Astrocyte (in vitro differentiated cells and primary cell): ENCODE measurements at regions not wholly inside any gene's neighbourhood (a gene's known extent, or its start where the extent isn't known, plus 50 kb on each side); places are given as distances from the start of the nearest gene placed in this dataset.

Source experiments
- DNase-seq: peaks from one replicate; pipeline ENCODE4 v3.0.0-alpha.2; 2010; ENCODE audit warnings: low read depth
- FAIRE-seq: peaks from 2 replicates; lab custom pipeline; 2011; peaks lifted over from hg19 to GRCh38; lab: Jason Lieb, UNC
- H2AFZ ChIP-seq: 2 replicates; pipeline ENCODE4 v1.6.0; 2012; ENCODE audit warnings: low read depth, low read length, inconsistent platforms
- H3K27ac ChIP-seq: 2 replicates; pipeline ENCODE4 v1.5.1; 2011; ENCODE audit warnings: low read depth, low read length, inconsistent platforms
- H3K27me3 ChIP-seq: 2 replicates; pipeline ENCODE4 v1.6.0; 2011; ENCODE audit warnings: low read length, inconsistent platforms; ENCODE audit not compliant: insufficient read depth
- H3K36me3 ChIP-seq: 2 replicates; pipeline ENCODE4 v1.5.1; 2011; ENCODE audit warnings: low read length, inconsistent platforms; ENCODE audit not compliant: insufficient read depth
- H3K4me1 ChIP-seq: 2 replicates; pipeline ENCODE4 v1.5.1; 2011; ENCODE audit warnings: low read length, inconsistent platforms; ENCODE audit not compliant: insufficient read depth
- H3K4me2 ChIP-seq: 2 replicates; pipeline ENCODE4 v1.6.0; 2012; ENCODE audit warnings: low read length, inconsistent platforms
- H3K4me3 ChIP-seq: 2 replicates; pipeline ENCODE4 v1.5.1; 2011; ENCODE audit warnings: low read depth, mild to moderate bottlenecking, low read length, inconsistent platforms; ENCODE audit not compliant: insufficient read depth
- H3K79me2 ChIP-seq: 2 replicates; pipeline ENCODE4 v1.6.0; 2012; ENCODE audit warnings: mild to moderate bottlenecking, low read length, inconsistent platforms; ENCODE audit not compliant: insufficient read depth
- H3K9ac ChIP-seq: 2 replicates; pipeline ENCODE4 v1.6.0; 2012; ENCODE audit warnings: mild to moderate bottlenecking, low read length, inconsistent platforms
- H3K9me3 ChIP-seq: 2 replicates; pipeline ENCODE4 v1.5.1; 2012; ENCODE audit warnings: low read depth, mild to moderate bottlenecking, low read length, inconsistent platforms; ENCODE audit not compliant: insufficient read depth
- H4K20me1 ChIP-seq: 2 replicates; pipeline ENCODE4 v1.6.0; 2012; ENCODE audit warnings: low read length, inconsistent platforms; ENCODE audit not compliant: insufficient read depth
- H3K27ac Mint-ChIP-seq: one replicate; pipeline ENCODE4 v1.8.0; 2021; ENCODE audit warnings: mild to moderate bottlenecking, mixed read lengths; ENCODE audit not compliant: unreplicated experiment
- H3K27me3 Mint-ChIP-seq: one replicate; pipeline ENCODE4 v1.8.0; 2021; ENCODE audit warnings: low read depth, mixed read lengths; ENCODE audit not compliant: unreplicated experiment
- H3K36me3 Mint-ChIP-seq: one replicate; pipeline ENCODE4 v1.8.0; 2021; ENCODE audit warnings: low read depth, mixed read lengths; ENCODE audit not compliant: unreplicated experiment
- H3K4me1 Mint-ChIP-seq: one replicate; pipeline ENCODE4 v1.8.0; 2021; ENCODE audit warnings: low read depth, mixed read lengths; ENCODE audit not compliant: unreplicated experiment
- H3K4me3 Mint-ChIP-seq: one replicate; pipeline ENCODE4 v1.8.0; 2021; ENCODE audit warnings: mild to moderate bottlenecking, moderate library complexity, mixed read lengths; ENCODE audit not compliant: unreplicated experiment
- H3K9me3 Mint-ChIP-seq: one replicate; pipeline ENCODE4 v1.8.0; 2021; ENCODE audit warnings: mild to moderate bottlenecking, mixed read lengths; ENCODE audit not compliant: unreplicated experiment
- EZH2 ChIP-seq: IDR thresholded peaks from 2 replicates; pipeline ENCODE4 v1.6.1; 2012; ENCODE audit warnings: mild to moderate bottlenecking, low read length, inconsistent platforms; ENCODE audit not compliant: insufficient read depth
- TF ChIP-seq, protein P1 (sequence below): IDR thresholded peaks from 2 replicates; pipeline ENCODE4 v1.5.1; 2011; ENCODE audit warnings: low read depth, mild to moderate bottlenecking, inconsistent platforms, low read length, moderate library complexity; ENCODE audit not compliant: insufficient read depth

DNA sequence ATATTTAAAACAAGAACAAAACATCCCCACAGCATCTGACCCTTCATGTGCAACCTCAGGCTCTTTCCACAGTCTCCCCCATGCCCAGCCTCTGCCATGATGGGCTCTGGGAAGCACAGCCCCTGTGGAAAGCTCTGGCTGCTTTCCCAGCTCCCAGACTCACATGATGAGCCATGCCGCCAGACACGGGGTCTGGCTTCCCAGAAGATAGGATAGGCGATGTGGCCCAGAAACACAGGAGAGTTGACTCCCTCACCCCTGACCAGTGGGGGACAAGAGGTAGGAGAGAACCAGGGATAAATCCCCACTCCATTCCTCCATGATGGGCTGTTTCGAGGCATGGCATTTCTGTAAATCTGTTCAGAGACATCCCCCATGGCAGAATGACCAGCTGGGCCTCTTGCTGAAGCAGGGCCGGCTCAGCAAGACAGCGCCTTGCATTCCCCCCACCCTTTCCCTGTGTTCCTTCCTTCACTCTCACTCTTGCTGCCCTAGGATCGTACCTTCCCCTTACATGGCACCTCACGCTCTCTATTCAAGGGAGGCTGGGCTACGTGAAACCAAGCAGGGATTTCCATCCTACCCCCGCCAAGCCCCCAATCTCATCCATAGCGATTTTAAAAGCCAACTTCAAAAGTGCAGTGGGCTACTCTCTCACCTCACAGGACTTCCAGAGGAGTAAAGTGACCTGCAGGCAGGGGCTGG is 192.4 kb downstream of the ABHD5 start:
- H3K9ac ChIP-seq, result no peak overlapping the region
- no peak for FAIRE-seq
- H3K27me3 ChIP-seq, result no peaks in the 10 kb centered on the region
- H3K27me3 Mint-ChIP-seq, result no peaks in the 10 kb centered on the region
- no peaks in the 10 kb centered on the region for H3K9me3 ChIP-seq
- TF ChIP-seq, protein P1, sequence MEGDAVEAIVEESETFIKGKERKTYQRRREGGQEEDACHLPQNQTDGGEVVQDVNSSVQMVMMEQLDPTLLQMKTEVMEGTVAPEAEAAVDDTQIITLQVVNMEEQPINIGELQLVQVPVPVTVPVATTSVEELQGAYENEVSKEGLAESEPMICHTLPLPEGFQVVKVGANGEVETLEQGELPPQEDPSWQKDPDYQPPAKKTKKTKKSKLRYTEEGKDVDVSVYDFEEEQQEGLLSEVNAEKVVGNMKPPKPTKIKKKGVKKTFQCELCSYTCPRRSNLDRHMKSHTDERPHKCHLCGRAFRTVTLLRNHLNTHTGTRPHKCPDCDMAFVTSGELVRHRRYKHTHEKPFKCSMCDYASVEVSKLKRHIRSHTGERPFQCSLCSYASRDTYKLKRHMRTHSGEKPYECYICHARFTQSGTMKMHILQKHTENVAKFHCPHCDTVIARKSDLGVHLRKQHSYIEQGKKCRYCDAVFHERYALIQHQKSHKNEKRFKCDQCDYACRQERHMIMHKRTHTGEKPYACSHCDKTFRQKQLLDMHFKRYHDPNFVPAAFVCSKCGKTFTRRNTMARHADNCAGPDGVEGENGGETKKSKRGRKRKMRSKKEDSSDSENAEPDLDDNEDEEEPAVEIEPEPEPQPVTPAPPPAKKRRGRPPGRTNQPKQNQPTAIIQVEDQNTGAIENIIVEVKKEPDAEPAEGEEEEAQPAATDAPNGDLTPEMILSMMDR, result no peak
- no peak for TF ChIP-seq EZH2
- peaks cover 5% of the 10 kb centered on the region for H3K4me1 Mint-ChIP-seq
- H3K4me2 ChIP-seq, result no peak overlapping the region
- no peaks in the 10 kb centered on the region for H3K9me3 Mint-ChIP-seq
- H2AFZ ChIP-seq, result no peak overlapping the region
- H3K36me3 Mint-ChIP-seq, result no peaks in the 10 kb centered on the region
- no peak overlapping the region for H3K4me3 Mint-ChIP-seq
- no peaks in the 10 kb centered on the region for H3K4me1 ChIP-seq
- H3K36me3 ChIP-seq, result no peaks in the 10 kb centered on the region
- no peak overlapping the region for H3K27ac ChIP-seq
- no peak overlapping the region for H3K27ac Mint-ChIP-seq
- H3K4me3 ChIP-seq, result no peak overlapping the region
- no peak for DNase-seq
- H4K20me1 ChIP-seq, result no peaks in the 10 kb centered on the region
- no peaks in the 10 kb centered on the region for H3K79me2 ChIP-seq

DNA sequence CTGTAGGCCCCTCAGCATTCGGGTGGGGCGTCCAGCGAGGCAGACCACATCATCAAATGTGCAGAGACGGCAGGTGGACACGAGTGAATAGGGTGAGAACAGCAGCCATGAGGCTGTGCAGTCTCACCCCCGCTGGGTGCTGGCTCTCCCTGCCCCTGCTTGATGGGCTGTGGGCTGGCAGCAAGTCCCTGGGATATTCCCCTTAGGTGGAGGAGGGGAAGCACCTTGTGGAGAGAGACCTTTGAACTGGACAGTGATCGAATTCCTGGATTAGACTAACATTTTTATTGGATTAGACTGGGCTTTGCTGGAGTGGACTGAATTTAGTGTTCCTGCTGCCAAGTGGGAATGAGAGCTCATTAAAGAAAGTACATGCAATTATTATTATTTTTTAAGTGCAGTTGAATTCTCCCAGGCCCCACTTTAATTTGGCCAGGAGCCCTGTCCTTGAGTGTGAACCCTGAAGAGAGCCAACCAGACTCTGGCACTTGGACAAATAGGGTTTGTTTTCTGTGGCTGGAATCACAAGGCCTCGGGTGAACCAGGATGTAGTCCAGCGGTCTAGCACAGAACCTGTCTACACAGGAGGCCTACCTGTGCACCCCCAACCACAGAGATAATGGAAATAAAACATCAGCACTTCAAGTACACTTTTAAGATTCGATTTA is 193.1 kb downstream of the ABHD5 start:
- peaks cover 5% of the 10 kb centered on the region for H3K4me1 Mint-ChIP-seq
- H3K4me2 ChIP-seq, result no peak overlapping the region
- FAIRE-seq, result no peak
- H3K4me1 ChIP-seq, result no peaks in the 10 kb centered on the region
- no peaks in the 10 kb centered on the region for H3K36me3 ChIP-seq
- H3K79me2 ChIP-seq, result no peaks in the 10 kb centered on the region
- no peaks in the 10 kb centered on the region for H3K9me3 ChIP-seq
- no peaks in the 10 kb centered on the region for H4K20me1 ChIP-seq
- no peak for TF ChIP-seq EZH2
- TF ChIP-seq, protein P1, result no peak
- H3K27me3 Mint-ChIP-seq, result peaks cover 2% of the 10 kb centered on the region
- H3K4me3 Mint-ChIP-seq, result no peak overlapping the region
- H2AFZ ChIP-seq, result no peak overlapping the region
- H3K27ac Mint-ChIP-seq, result no peak overlapping the region
- H3K27ac ChIP-seq, result no peak overlapping the region
- H3K4me3 ChIP-seq, result no peak overlapping the region
- H3K36me3 Mint-ChIP-seq, result no peaks in the 10 kb centered on the region
- no peaks in the 10 kb centered on the region for H3K9me3 Mint-ChIP-seq
- no peak overlapping the region for H3K9ac ChIP-seq
- DNase-seq, result no peak
- no peaks in the 10 kb centered on the region for H3K27me3 ChIP-seq

DNA sequence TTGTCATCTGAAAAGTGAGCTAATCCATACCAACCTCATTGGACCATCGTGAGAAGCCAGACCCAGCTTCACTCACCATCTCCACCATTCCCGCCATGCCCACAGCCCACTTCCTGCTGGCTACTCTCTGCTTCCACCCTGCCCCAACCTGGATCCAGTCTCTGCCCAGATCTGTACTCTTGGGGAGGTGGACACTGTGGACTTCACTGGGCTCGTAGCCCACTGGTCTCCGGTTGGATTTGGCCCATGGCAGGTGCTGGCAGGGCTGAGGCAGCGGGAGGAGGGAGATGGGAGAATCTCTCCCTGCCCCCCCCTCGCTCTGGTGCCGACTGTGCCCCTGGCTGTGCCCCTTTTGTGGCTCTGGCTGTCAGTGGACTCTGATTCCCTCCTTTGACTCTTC is 193.8 kb downstream of the ABHD5 start:
- no peaks in the 10 kb centered on the region for H3K36me3 Mint-ChIP-seq
- Histone ChIP-seq H2AFZ (no peak overlapping the region), H4K20me1 (no peaks in the 10 kb centered on the region), H3K79me2 (no peaks in the 10 kb centered on the region), H3K4me2 (no peak overlapping the region), H3K27me3 (no peaks in the 10 kb centered on the region), H3K9ac (no peak overlapping the region), H3K4me3 (no peak overlapping the region), H3K27ac (no peak overlapping the region), H3K4me1 (no peaks in the 10 kb centered on the region), H3K9me3 (no peaks in the 10 kb centered on the region), H3K36me3 (no peaks in the 10 kb centered on the region)
- peaks cover 2% of the 10 kb centered on the region for H3K4me1 Mint-ChIP-seq
- H3K4me3 Mint-ChIP-seq, result no peak overlapping the region
- H3K27ac Mint-ChIP-seq, result no peak overlapping the region
- peaks cover 2% of the 10 kb centered on the region for H3K27me3 Mint-ChIP-seq
- DNase-seq (no peak), FAIRE-seq (no peak)
- no peaks in the 10 kb centered on the region for H3K9me3 Mint-ChIP-seq
- TF ChIP-seq, protein P1, result no peak
- no peak for TF ChIP-seq EZH2
